ENCODE measurements at regions not wholly inside any gene's neighbourhood (a gene's known extent, or its start where the extent isn't known, plus 50 kb on each side); places are given as distances from the start of the nearest gene placed in this dataset.

DNA sequence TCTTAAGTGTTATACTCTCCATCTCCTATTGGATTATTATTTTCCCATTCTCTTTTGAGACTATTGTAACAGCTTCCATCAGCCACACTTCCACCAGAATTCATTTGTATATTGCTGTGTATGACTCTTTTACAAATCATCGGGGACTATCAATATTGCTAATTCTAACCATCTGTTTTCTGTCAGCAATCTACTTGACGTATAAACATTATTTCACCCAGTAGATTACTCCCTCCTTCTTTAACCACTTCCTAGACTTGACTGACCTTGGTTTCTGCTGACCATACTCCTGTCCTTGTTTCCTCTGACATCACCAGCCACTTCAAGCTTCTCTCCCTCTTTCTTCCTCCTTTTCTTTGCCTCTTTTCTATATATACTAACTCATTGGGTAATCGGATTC, 402.9 kb downstream of the PCDH18 start:
- no peaks in the 10 kb centered on the region for H3K4me1 Mint-ChIP-seq (ENCODE audit: low read depth)
- H3K9me3 Mint-ChIP-seq, result peaks cover 2% of the 10 kb centered on the region
- intact Hi-C loops (cut with micrococcal nuclease), result no loop called here
- H3K27me3 Mint-ChIP-seq (ENCODE audit: low read depth), result no peaks in the 10 kb centered on the region
- no peaks in the 10 kb centered on the region for H3K36me3 Mint-ChIP-seq (ENCODE audit: low read depth)
- H3K4me3 Mint-ChIP-seq, result no peak overlapping the region
- no peak for DNase-seq
- CTCF ChIA-PET, result no interaction called here
- H3K27ac Mint-ChIP-seq, result no peak overlapping the region

GRCh38 chr4:137125011-137125410, 407.3 kb downstream of the PCDH18 start:
- intact Hi-C loops (cut with micrococcal nuclease), result loop anchor here (2.0 kb wide), 1 partner anchor 1556 kb away; no protein-coding TSS in a partner anchor
- CTCF ChIA-PET, result no interaction called here
- no peak for DNase-seq
- H3K9me3 Mint-ChIP-seq, result peaks cover 5% of the 10 kb centered on the region
- H3K27ac Mint-ChIP-seq, result no peak overlapping the region
- H3K4me1 Mint-ChIP-seq (ENCODE audit: low read depth), result no peaks in the 10 kb centered on the region
- H3K4me3 Mint-ChIP-seq, result no peak overlapping the region
- H3K27me3 Mint-ChIP-seq (ENCODE audit: low read depth), result no peaks in the 10 kb centered on the region
- no peaks in the 10 kb centered on the region for H3K36me3 Mint-ChIP-seq (ENCODE audit: low read depth)

- intact Hi-C loops (cut with micrococcal nuclease), result loop anchor here (1.0 to 5.0 kb wide), 4 partner anchors 737 to 1748 kb away; no protein-coding TSS in a partner anchor
- Mint-ChIP-seq H3K4me1 (ENCODE audit: low read depth) (no peaks in the 10 kb centered on the region), H3K27ac (no peak overlapping the region), H3K27me3 (ENCODE audit: low read depth) (no peaks in the 10 kb centered on the region), H3K4me3 (no peak overlapping the region), H3K36me3 (ENCODE audit: low read depth) (no peaks in the 10 kb centered on the region), H3K9me3 (peaks cover 6% of the 10 kb centered on the region)
- CTCF ChIA-PET, result interaction anchor here (1.1 kb wide), 1 partner anchor 966 kb away, joined by 3 read pairs; no protein-coding TSS in a partner anchor
- DNase-seq, result no peak
These were observed 407.9 kb downstream of the PCDH18 start for GRCh38 chr4:137124278-137124932.

GRCh38 chr4:137122876-137123275, 409.4 kb downstream of the PCDH18 start:
- no peak overlapping the region for H3K27ac Mint-ChIP-seq
- H3K4me3 Mint-ChIP-seq, result no peak overlapping the region
- H3K36me3 Mint-ChIP-seq (ENCODE audit: low read depth), result no peaks in the 10 kb centered on the region
- no peaks in the 10 kb centered on the region for H3K27me3 Mint-ChIP-seq (ENCODE audit: low read depth)
- no peak for DNase-seq
- CTCF ChIA-PET, result no interaction called here
- intact Hi-C loops (cut with micrococcal nuclease), result loop anchor here (5.0 kb wide), 1 partner anchor 1749 kb away; no protein-coding TSS in a partner anchor
- H3K9me3 Mint-ChIP-seq, result peaks cover 6% of the 10 kb centered on the region
- no peaks in the 10 kb centered on the region for H3K4me1 Mint-ChIP-seq (ENCODE audit: low read depth)

DNA sequence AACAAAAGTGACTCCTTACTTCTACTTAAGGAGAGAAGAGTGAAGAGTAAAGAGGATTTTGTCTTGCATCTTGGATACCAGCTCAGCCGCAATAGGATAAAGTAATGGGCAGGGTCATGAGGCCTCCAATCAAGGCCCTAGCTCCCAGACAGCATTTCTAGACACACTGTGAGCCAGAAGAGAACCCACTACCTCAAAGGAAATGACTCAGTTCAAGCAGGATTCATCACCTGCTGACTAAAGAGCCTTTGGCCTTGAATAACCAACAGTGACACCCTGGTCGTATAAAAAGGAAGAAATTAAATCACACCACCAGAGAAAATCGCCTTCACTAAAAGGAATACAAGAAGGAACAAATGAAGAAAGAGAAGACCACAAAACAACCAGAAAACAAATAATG, 416.1 kb downstream of the PCDH18 start:
- H3K4me3 Mint-ChIP-seq, result no peak overlapping the region
- no peaks in the 10 kb centered on the region for H3K4me1 Mint-ChIP-seq (ENCODE audit: low read depth)
- no peak overlapping the region for H3K27ac Mint-ChIP-seq

DNA sequence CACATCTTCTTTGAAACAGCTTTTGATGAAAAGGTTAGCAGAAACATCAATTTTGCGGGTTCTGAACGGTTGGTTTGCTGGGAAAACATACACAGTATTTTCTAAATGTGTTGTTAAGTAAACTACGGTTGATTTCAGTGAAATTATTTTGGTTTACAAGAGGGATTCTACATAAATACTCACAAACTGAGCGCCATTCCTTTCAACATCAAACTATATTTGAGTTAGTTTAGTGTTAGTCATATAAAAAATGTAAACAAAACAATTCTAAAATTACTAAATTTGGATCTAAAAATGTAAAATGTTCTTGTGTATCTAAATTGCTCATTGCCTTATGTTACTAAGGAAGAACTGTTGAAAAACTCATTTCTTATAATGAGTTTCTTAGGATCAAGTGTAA, 425.6 kb downstream of the PCDH18 start:
- CTCF ChIA-PET, result no interaction called here
- DNase-seq, result no peak
- Mint-ChIP-seq H3K36me3 (ENCODE audit: low read depth) (no peaks in the 10 kb centered on the region), H3K4me1 (ENCODE audit: low read depth) (no peaks in the 10 kb centered on the region), H3K4me3 (no peak overlapping the region), H3K27me3 (ENCODE audit: low read depth) (no peaks in the 10 kb centered on the region), H3K9me3 (no peaks in the 10 kb centered on the region), H3K27ac (no peak overlapping the region)
- intact Hi-C loops (cut with micrococcal nuclease), result no loop called here

More for the DNA sequence above, 416.1 kb downstream of the PCDH18 start:
- CTCF ChIA-PET, result no interaction called here
- Mint-ChIP-seq H3K9me3 (peaks cover 3% of the 10 kb centered on the region), H3K36me3 (ENCODE audit: low read depth) (no peaks in the 10 kb centered on the region), H3K27me3 (ENCODE audit: low read depth) (no peaks in the 10 kb centered on the region)
- DNase-seq, result no peak
- intact Hi-C loops (cut with micrococcal nuclease), result no loop called here

GRCh38 chr4:137106287-137106686, 426.0 kb downstream of the PCDH18 start:
- Mint-ChIP-seq H3K4me3 (no peak overlapping the region), H3K4me1 (ENCODE audit: low read depth) (no peaks in the 10 kb centered on the region), H3K36me3 (ENCODE audit: low read depth) (no peaks in the 10 kb centered on the region), H3K27me3 (ENCODE audit: low read depth) (no peaks in the 10 kb centered on the region), H3K9me3 (no peaks in the 10 kb centered on the region), H3K27ac (no peak overlapping the region)
- intact Hi-C loops (cut with micrococcal nuclease), result no loop called here
- DNase-seq, result no peak
- CTCF ChIA-PET, result no interaction called here

- no peaks in the 10 kb centered on the region for H3K36me3 Mint-ChIP-seq (ENCODE audit: low read depth)
- H3K27ac Mint-ChIP-seq, result no peak overlapping the region
- peaks cover 2% of the 10 kb centered on the region for H3K9me3 Mint-ChIP-seq
- H3K4me1 Mint-ChIP-seq (ENCODE audit: low read depth), result no peaks in the 10 kb centered on the region
- H3K4me3 Mint-ChIP-seq, result no peak overlapping the region
- intact Hi-C loops (cut with micrococcal nuclease), result no loop called here
- H3K27me3 Mint-ChIP-seq (ENCODE audit: low read depth), result no peaks in the 10 kb centered on the region
- CTCF ChIA-PET, result no interaction called here
- no peak for DNase-seq
These were observed 441.3 kb downstream of the PCDH18 start for GRCh38 chr4:137090951-137091350.

DNA sequence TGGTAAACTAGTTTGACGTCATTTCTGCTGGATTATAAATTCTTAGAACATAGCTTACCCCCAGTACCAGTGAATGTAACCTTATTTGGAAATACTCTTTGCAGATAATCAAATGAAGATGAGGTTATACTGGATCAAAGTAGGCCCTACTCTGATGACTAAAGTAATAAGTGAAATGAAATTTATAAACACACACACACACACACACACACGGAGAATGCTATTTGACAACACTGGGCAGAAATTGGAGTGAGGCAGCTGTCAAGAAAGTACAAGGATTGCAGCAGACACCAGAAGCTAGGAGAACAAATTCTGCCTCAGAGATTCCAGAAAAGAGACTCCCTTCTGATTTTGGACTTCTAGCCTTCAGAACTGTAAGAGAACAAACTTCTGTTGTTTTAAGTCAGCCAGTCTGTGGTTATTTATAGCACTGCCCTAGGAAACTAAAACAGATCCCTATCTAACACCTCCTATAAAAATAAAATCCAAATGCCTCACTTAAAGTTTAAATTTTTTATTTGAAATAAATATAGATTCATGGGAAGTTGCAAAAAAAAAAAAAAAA, 448.6 kb downstream of the PCDH18 start:
- Mint-ChIP-seq H3K4me3 (no peak overlapping the region), H3K4me1 (ENCODE audit: low read depth) (no peaks in the 10 kb centered on the region), H3K9me3 (peaks cover 6% of the 10 kb centered on the region), H3K27ac (no peak overlapping the region), H3K36me3 (ENCODE audit: low read depth) (no peaks in the 10 kb centered on the region), H3K27me3 (ENCODE audit: low read depth) (no peaks in the 10 kb centered on the region)
- DNase-seq, result no peak
- CTCF ChIA-PET, result no interaction called here
- intact Hi-C loops (cut with micrococcal nuclease), result no loop called here

- peaks cover 6% of the 10 kb centered on the region for H3K9me3 Mint-ChIP-seq
- H3K4me1 Mint-ChIP-seq (ENCODE audit: low read depth), result no peaks in the 10 kb centered on the region
- CTCF ChIA-PET, result no interaction called here
- H3K27me3 Mint-ChIP-seq (ENCODE audit: low read depth), result no peaks in the 10 kb centered on the region
- H3K36me3 Mint-ChIP-seq (ENCODE audit: low read depth), result no peaks in the 10 kb centered on the region
- DNase-seq, result no peak
- intact Hi-C loops (cut with micrococcal nuclease), result no loop called here
- no peak overlapping the region for H3K27ac Mint-ChIP-seq
- no peak overlapping the region for H3K4me3 Mint-ChIP-seq
These were observed 450.2 kb downstream of the PCDH18 start for GRCh38 chr4:137082061-137082460.

- intact Hi-C loops (cut with micrococcal nuclease), result no loop called here
- H3K27ac Mint-ChIP-seq, result no peak overlapping the region
- H3K9me3 Mint-ChIP-seq, result peaks cover 4% of the 10 kb centered on the region
- no peak overlapping the region for H3K4me3 Mint-ChIP-seq
- H3K4me1 Mint-ChIP-seq (ENCODE audit: low read depth), result no peaks in the 10 kb centered on the region
- CTCF ChIA-PET, result no interaction called here
- no peaks in the 10 kb centered on the region for H3K27me3 Mint-ChIP-seq (ENCODE audit: low read depth)
- no peak for DNase-seq
- H3K36me3 Mint-ChIP-seq (ENCODE audit: low read depth), result no peaks in the 10 kb centered on the region
These were observed 455.4 kb downstream of the PCDH18 start for GRCh38 chr4:137076908-137077307.

GRCh38 chr4:137075586-137075985, 456.7 kb downstream of the PCDH18 start:
- Mint-ChIP-seq H3K27ac (no peak overlapping the region), H3K4me3 (no peak overlapping the region), H3K4me1 (ENCODE audit: low read depth) (no peaks in the 10 kb centered on the region), H3K27me3 (ENCODE audit: low read depth) (no peaks in the 10 kb centered on the region), H3K36me3 (ENCODE audit: low read depth) (no peaks in the 10 kb centered on the region), H3K9me3 (peaks cover 4% of the 10 kb centered on the region)
- no peak for DNase-seq
- CTCF ChIA-PET, result no interaction called here
- intact Hi-C loops (cut with micrococcal nuclease), result no loop called here

DNA sequence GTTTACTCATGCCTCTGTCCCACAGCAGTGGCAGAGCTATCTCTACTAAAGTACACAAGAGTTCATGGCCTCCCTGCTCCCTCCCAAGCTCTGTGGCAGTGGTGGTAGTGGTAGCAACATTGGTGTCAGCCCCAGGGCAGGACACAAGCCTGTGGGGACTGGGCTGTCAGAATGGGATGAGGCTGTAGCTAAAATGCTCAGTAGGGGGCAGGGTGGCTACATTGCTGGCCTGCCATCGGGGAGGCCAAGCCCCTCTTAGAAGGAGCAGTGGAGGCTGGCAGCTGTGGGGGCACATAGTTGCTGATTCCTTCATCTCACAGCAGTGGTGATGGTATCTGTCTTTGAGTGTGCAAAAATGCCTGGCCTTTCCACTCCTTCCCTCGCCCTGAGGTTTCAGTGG, 461.7 kb downstream of the PCDH18 start:
- no peaks in the 10 kb centered on the region for H3K27me3 Mint-ChIP-seq (ENCODE audit: low read depth)
- intact Hi-C loops (cut with micrococcal nuclease), result no loop called here
- no peak for DNase-seq
- CTCF ChIA-PET, result no interaction called here
- peaks cover 2% of the 10 kb centered on the region for H3K9me3 Mint-ChIP-seq
- no peak overlapping the region for H3K27ac Mint-ChIP-seq
- no peaks in the 10 kb centered on the region for H3K36me3 Mint-ChIP-seq (ENCODE audit: low read depth)
- H3K4me3 Mint-ChIP-seq, result no peak overlapping the region
- H3K4me1 Mint-ChIP-seq (ENCODE audit: low read depth), result no peaks in the 10 kb centered on the region
